Smooth muscle cell (in vitro differentiated cells): ENCODE measurements at regions not wholly inside any gene's neighbourhood (a gene's known extent, or its start where the extent isn't known, plus 50 kb on each side); places are given as distances from the start of the nearest gene placed in this dataset.

Experiments
- DNase-seq: peaks from one replicate; lab custom pipeline; 2025; ENCODE audit not compliant: unreplicated experiment; lab: John Stamatoyannopoulos, UW
- H2AFZ ChIP-seq: fragments of 200-600 bp; sonication (generic); 2 replicates; pipeline ENCODE4 v1.6.0; 2016; ENCODE audit warnings: antibody characterized with exemption, low read depth, mild to moderate bottlenecking
- H3F3A ChIP-seq: fragments of 200-600 bp; sonication (generic); 2 replicates; pipeline ENCODE4 v1.6.0; 2017; ENCODE audit warnings: antibody characterized with exemption, low read depth
- H3K27ac ChIP-seq: fragments of 200-600 bp; sonication (generic); 2 replicates; pipeline ENCODE4 v1.5.1; 2016; ENCODE audit warnings: low read depth, mild to moderate bottlenecking
- H3K27me3 ChIP-seq: fragments of 200-600 bp; sonication (generic); 2 replicates; pipeline ENCODE4 v1.6.1; 2016; ENCODE audit warnings: low read depth, mild to moderate bottlenecking
- H3K36me3 ChIP-seq: fragments of 200-600 bp; sonication (generic); 2 replicates; pipeline ENCODE4 v1.5.1; 2016; ENCODE audit warnings: low read depth
- H3K4me1 ChIP-seq: fragments of 200-600 bp; sonication (generic); 2 replicates; pipeline ENCODE4 v1.5.1; 2016; ENCODE audit warnings: low read depth
- H3K4me2 ChIP-seq: fragments of 200-600 bp; sonication (generic); 2 replicates; pipeline ENCODE4 v1.6.0; 2016; ENCODE audit warnings: mild to moderate bottlenecking
- H3K4me3 ChIP-seq: fragments of 200-600 bp; sonication (generic); 2 replicates; pipeline ENCODE4 v1.5.1; 2016; ENCODE audit warnings: mild to moderate bottlenecking
- H3K79me2 ChIP-seq: fragments of 200-600 bp; sonication (generic); 2 replicates; pipeline ENCODE4 v1.6.0; 2016; ENCODE audit warnings: low read depth, mild to moderate bottlenecking
- H3K9ac ChIP-seq: fragments of 200-600 bp; sonication (generic); 2 replicates; pipeline ENCODE4 v1.6.0; 2016; ENCODE audit warnings: low read depth
- H3K9me3 ChIP-seq: fragments of 200-600 bp; sonication (generic); replicated peaks from 2 replicates; pipeline ENCODE4 v1.5.1; 2016; ENCODE audit warnings: low read depth
- H4K20me1 ChIP-seq: fragments of 200-600 bp; sonication (generic); 2 replicates; pipeline ENCODE4 v1.6.0; 2016; ENCODE audit warnings: low read depth
- WGBS: methylation state at CpG from one replicate; pipeline ENCODE4 v1.1.7; 2016; ENCODE audit warnings: low lambda C conversion rate; 5-methylcytosine and 5-hydroxymethylcytosine counted together
- TF ChIP-seq, protein P1 (sequence below): fragments of 200-600 bp; sonication (generic); IDR thresholded peaks from 2 replicates; pipeline ENCODE4 v1.5.1; 2017; ENCODE audit warnings: borderline replicate concordance, mild to moderate bottlenecking, antibody characterized with exemption; ENCODE audit not compliant: insufficient read depth, poor library complexity, severe bottlenecking

DNA sequence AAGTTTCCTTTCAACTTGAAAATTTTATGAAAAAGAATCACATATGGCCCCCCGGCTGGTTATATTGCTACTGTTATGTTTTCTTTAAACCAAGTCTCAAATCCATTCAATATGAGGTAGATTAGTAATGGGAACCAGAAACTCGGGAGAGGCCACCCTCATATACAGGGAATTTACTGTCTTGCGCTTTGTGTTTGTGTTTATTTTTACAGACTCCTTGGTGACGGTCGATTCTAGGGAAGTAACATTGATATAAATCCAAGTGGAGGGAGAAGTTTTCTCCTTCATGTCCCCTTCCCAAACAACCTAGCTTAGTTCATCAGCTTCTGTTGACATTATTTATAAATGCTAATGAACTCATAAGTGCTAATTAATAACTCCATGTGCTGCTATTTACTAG, 163.5 kb upstream of the LMO4 start:
- Histone ChIP-seq H3K27me3 (no peaks in the 10 kb centered on the region), H3K9me3 (no peaks in the 10 kb centered on the region)
- TF ChIP-seq, protein P1, sequence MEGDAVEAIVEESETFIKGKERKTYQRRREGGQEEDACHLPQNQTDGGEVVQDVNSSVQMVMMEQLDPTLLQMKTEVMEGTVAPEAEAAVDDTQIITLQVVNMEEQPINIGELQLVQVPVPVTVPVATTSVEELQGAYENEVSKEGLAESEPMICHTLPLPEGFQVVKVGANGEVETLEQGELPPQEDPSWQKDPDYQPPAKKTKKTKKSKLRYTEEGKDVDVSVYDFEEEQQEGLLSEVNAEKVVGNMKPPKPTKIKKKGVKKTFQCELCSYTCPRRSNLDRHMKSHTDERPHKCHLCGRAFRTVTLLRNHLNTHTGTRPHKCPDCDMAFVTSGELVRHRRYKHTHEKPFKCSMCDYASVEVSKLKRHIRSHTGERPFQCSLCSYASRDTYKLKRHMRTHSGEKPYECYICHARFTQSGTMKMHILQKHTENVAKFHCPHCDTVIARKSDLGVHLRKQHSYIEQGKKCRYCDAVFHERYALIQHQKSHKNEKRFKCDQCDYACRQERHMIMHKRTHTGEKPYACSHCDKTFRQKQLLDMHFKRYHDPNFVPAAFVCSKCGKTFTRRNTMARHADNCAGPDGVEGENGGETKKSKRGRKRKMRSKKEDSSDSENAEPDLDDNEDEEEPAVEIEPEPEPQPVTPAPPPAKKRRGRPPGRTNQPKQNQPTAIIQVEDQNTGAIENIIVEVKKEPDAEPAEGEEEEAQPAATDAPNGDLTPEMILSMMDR, result no peak

DNA sequence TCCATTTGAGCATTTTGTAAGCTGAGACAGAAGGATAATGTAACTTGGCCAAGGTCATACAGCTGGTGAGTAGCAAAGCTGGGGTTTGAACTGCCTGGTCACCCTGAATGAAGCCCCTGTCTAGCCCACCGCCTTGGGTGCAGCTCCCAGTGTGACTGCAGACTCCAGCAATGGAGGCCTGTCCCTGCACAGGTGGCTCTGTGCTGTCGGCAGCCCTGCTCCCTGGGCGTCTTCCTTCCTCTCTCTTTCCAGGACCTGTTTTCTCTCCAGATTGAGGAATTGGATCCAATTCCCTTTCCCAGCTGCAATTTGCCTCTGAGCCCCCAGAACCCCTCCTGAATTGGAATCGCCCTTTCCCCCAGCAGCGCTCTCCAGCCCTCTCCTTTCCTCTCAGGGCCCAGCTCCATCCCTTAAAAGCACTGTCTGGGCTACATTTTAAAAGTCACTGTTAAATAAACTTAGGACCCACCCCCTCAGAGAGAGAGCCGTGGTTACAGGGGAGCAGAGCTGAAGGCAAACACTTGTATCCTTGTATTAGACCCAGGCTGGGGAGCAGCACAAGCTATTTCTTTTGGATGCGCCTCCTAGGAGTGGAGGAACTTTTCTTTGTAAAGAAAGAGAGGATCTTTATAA, 161.4 kb upstream of the LMO4 start:
- Histone ChIP-seq H2AFZ (no peak overlapping the region), H3K9ac (no peak overlapping the region), H3K79me2 (no peaks in the 10 kb centered on the region), H3K4me1 (peaks cover 12% of the 10 kb centered on the region), H3F3A (no peaks in the 10 kb centered on the region), H3K4me2 (no peak overlapping the region), H3K27ac (no peak overlapping the region), H4K20me1 (no peaks in the 10 kb centered on the region), H3K4me3 (no peak overlapping the region), H3K36me3 (no peaks in the 10 kb centered on the region), H3K9me3 (no peaks in the 10 kb centered on the region), H3K27me3 (no peaks in the 10 kb centered on the region)
- TF ChIP-seq, protein P1, result no peak
- no peak for DNase-seq
- 89% methylated on average over 7 of the region's 7 CpGs for WGBS

More for the DNA sequence above, 163.5 kb upstream of the LMO4 start:
- no peak for DNase-seq
- 82% methylated on average over 5 of the region's 5 CpGs for WGBS
- H2AFZ ChIP-seq, result no peak overlapping the region
- no peaks in the 10 kb centered on the region for H3K36me3 ChIP-seq
- no peak overlapping the region for H3K4me3 ChIP-seq
- H3F3A ChIP-seq, result no peaks in the 10 kb centered on the region
- no peaks in the 10 kb centered on the region for H3K79me2 ChIP-seq
- peaks cover 8% of the 10 kb centered on the region for H3K4me1 ChIP-seq
- H3K27ac ChIP-seq, result no peak overlapping the region
- H3K9ac ChIP-seq, result no peak overlapping the region
- no peak overlapping the region for H3K4me2 ChIP-seq
- H4K20me1 ChIP-seq, result no peaks in the 10 kb centered on the region

DNA sequence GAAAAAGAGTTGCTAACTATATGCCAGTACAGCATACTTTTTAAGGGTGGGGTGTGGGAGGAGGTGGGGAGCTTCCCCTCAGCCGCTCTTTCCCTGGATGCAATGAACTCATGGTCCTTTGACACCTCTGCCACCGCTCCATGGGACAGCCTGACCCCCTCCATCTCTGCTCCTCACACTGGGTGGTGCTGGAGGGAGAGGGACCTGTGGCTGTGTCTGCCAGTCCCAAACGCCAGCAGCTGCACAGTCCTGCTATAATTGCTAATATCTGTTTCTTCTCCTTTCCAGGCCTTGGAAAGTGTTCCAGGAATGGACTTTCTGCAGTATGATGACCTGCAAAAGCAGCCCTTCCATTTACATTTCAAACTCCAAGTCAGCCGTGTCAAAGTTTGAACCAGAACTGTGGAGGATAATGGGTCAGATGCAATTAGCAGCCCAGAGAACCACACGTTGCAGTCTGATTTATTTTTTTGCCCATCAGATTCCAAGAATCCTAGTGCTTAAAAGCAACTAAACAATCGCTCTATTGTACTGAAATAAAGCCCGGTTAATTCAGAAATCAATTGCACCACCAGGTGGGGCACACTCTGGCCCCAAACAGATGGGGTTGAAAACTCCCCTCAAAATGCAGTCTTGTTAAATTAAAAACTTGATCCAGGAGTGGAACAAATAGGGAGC, 160.7 kb upstream of the LMO4 start:
- no peak overlapping the region for H2AFZ ChIP-seq
- H3K27me3 ChIP-seq, result no peaks in the 10 kb centered on the region
- H3K4me2 ChIP-seq, result no peak overlapping the region
- WGBS, result 75% methylated on average over 7 of the region's 7 CpGs
- no peaks in the 10 kb centered on the region for H4K20me1 ChIP-seq
- peaks cover 12% of the 10 kb centered on the region for H3K4me1 ChIP-seq
- H3K27ac ChIP-seq, result no peak overlapping the region
- H3K79me2 ChIP-seq, result no peaks in the 10 kb centered on the region
- H3F3A ChIP-seq, result no peaks in the 10 kb centered on the region
- H3K36me3 ChIP-seq, result no peaks in the 10 kb centered on the region
- H3K4me3 ChIP-seq, result no peak overlapping the region
- H3K9me3 ChIP-seq, result no peaks in the 10 kb centered on the region
- DNase-seq, result no peak
- TF ChIP-seq, protein P1, result no peak
- H3K9ac ChIP-seq, result no peak overlapping the region
